GM06990 (cell line): ENCODE measurements at regions not wholly inside any gene's neighbourhood (a gene's known extent, or its start where the extent isn't known, plus 50 kb on each side); places are given as distances from the start of the nearest gene placed in this dataset.

ENCODE experiments used
- DNase-seq: peaks from one replicate; pipeline ENCODE4 v3.0.0-alpha.2; 2011; ENCODE audit not compliant: insufficient read length; ENCODE audit errors: extremely low read depth
- H3K27me3 ChIP-seq: replicated peaks from 2 replicates; pipeline ENCODE4 v1.6.0; 2011; ENCODE audit warnings: low read length; ENCODE audit not compliant: control insufficient read depth, insufficient read depth
- H3K36me3 ChIP-seq: 2 replicates; pipeline ENCODE4 v1.5.1; 2011; ENCODE audit warnings: low read length; ENCODE audit not compliant: control insufficient read depth, insufficient read depth
- H3K4me3 ChIP-seq: replicated peaks from 2 replicates; pipeline ENCODE4 v1.5.1; 2011; ENCODE audit warnings: low read depth, mild to moderate bottlenecking, control low read depth, low read length
- TF ChIP-seq, protein P1 (sequence below): IDR thresholded peaks from 2 replicates; pipeline ENCODE4 v1.5.1; 2011; ENCODE audit warnings: low read length, control low read depth, mild to moderate bottlenecking, inconsistent platforms; ENCODE audit not compliant: insufficient read depth, poor library complexity, severe bottlenecking

DNA sequence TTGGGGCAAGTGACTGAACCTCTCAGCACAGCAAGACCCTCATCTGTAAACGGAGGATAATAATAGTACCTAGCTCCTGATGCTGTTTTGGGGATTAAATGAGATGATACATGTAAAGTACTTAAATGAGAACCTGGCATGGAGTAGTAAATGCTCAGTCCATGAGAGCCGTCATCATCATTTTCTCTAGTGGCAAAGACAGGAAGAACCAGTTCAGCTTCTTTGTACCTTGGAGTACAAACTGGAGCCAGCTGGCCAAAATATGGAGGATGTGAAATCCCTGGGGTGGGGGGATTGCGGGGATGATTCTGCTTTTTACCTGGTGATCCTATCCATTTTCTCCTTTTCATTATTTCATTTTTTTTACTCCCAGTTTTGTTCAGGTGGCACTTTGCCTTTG lies 204.2 kb upstream of the LRRN1 start:
- no peak for DNase-seq
- Histone ChIP-seq H3K36me3 (no peaks in the 10 kb centered on the region), H3K27me3 (no peaks in the 10 kb centered on the region), H3K4me3 (no peak overlapping the region)
- TF ChIP-seq, protein P1, sequence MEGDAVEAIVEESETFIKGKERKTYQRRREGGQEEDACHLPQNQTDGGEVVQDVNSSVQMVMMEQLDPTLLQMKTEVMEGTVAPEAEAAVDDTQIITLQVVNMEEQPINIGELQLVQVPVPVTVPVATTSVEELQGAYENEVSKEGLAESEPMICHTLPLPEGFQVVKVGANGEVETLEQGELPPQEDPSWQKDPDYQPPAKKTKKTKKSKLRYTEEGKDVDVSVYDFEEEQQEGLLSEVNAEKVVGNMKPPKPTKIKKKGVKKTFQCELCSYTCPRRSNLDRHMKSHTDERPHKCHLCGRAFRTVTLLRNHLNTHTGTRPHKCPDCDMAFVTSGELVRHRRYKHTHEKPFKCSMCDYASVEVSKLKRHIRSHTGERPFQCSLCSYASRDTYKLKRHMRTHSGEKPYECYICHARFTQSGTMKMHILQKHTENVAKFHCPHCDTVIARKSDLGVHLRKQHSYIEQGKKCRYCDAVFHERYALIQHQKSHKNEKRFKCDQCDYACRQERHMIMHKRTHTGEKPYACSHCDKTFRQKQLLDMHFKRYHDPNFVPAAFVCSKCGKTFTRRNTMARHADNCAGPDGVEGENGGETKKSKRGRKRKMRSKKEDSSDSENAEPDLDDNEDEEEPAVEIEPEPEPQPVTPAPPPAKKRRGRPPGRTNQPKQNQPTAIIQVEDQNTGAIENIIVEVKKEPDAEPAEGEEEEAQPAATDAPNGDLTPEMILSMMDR: no peak

DNA sequence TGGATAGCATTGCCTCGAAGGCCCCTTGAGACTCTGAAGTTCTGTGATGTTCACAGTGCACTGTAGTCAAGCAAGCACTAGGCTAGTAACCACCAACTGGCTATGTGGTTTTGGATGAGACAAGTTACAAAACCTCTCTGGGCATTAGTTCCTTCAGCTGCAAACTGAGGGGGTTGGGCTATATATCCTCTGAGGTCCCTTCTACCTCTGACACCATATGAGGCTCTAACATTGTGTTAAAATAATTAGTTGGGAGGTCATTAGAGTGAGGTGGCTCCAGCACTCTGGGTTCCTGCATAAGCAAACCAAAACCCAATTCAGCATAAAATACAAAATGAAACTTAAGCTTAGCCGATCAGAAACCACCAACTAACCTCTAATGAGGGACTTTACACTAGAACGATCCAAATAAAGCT lies 209.5 kb upstream of the LRRN1 start:
- Histone ChIP-seq H3K4me3 (no peak overlapping the region), H3K36me3 (no peaks in the 10 kb centered on the region), H3K27me3 (no peaks in the 10 kb centered on the region)
- peak; percentile 32 for DNase-seq
- TF ChIP-seq, protein P1: no peak

DNA sequence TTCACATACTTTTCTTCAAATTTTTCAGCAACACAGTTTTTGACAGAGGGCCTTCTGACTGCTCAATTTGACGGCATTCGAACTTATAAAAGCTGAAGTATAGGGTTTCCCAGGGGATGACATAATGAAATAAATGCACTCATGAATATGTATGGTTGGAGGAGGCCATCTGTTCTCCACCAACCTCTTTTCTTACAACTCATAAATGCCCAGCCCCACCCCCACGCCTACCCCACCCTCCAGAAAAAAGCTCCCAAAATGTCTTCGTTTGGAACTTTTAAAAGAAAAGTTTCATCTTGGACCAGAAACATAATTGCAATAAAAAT lies 211.6 kb upstream of the LRRN1 start:
- H3K4me3 ChIP-seq: no peak overlapping the region
- DNase-seq: no peak
- H3K27me3 ChIP-seq: no peaks in the 10 kb centered on the region
- TF ChIP-seq, protein P1: no peak
- no peaks in the 10 kb centered on the region for H3K36me3 ChIP-seq

DNA sequence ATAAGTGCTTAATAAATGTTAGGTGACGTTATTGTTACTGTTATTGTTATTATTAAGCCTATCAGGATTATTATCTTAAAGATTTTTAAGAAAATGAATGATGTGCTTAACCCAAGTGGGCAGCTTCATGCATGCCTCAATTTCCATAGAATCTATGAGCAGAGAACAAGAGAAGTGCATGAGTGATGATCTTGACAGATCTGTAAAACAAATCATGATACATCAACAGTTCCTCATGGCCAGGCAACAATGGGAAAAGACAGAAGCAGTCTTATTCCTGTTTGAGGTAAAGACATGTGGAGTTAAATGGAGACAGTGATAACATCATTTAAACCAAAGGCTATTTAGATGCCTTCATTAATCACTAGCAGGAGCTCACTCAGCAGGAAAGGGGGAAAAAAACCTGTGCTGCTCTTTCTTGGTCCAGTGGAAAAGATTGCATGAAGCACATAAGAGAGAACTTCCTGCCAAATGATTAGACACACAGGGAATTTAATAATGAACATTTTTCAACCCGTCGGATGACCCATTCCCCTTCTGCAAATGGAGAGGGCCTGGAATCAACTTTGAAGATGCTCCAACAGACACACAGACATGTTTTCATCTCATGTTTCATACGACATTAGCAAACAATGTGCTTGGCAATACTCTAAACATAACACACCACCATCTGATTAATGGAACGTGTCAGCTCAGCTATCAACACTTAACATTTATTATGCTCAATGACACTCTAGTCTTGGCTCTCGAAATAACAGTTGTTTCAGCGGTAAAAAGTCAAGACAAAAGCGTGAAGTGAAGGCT lies 212.2 kb upstream of the LRRN1 start:
- Histone ChIP-seq H3K27me3 (no peaks in the 10 kb centered on the region), H3K4me3 (no peak overlapping the region), H3K36me3 (no peaks in the 10 kb centered on the region)
- no peak for DNase-seq
- TF ChIP-seq, protein P1: no peak

DNA sequence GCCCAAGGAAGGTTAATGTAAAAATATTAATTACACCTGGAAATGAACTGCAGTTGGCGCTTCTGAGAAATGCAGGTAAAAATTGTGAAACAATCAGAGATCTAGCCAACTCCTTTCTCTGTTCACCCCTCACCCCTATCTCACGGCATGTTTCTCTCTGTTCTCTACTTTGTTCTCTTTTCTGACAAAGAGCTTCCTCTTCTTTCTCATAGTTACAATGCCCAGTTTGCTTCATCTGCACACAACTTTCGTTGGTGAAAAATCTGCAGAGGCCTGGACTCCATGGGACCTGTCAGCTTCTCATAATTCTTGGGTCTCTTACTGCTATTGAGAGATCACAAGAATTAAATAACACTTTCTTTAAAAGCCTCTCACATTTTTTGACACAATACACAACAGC lies 212.9 kb upstream of the LRRN1 start:
- no peak overlapping the region for H3K4me3 ChIP-seq
- no peak for DNase-seq
- H3K27me3 ChIP-seq: no peaks in the 10 kb centered on the region
- no peaks in the 10 kb centered on the region for H3K36me3 ChIP-seq
- TF ChIP-seq, protein P1: no peak

DNA sequence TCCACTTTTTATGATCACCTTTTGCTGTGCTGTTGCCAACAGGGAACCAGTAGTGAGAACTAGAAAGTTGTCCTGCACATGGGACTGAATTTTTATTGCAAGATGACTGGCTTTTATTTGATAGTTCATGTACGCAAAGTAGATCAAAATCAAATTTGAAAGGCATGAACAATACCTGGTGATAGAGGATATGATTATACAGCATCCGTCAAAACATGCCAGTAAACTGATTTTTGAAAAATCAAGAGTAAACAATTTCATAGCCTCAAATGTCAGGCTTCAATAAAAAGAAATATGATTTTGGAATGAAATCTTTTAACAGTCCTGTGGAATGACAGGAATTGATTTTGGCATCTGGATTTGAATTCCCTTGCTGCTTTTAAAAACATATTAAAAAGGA lies 219.6 kb upstream of the LRRN1 start:
- no peak overlapping the region for H3K4me3 ChIP-seq
- TF ChIP-seq, protein P1: no peak
- no peaks in the 10 kb centered on the region for H3K36me3 ChIP-seq
- no peaks in the 10 kb centered on the region for H3K27me3 ChIP-seq
- no peak for DNase-seq
